HepG2 (cell line): ENCODE measurements at regions not wholly inside any gene's neighbourhood (a gene's known extent, or its start where the extent isn't known, plus 50 kb on each side); places are given as distances from the start of the nearest gene placed in this dataset.

Experiments used
- ATAC-seq: fragments of 200-7000 bp; cut with Tn5 transposase; 3 replicates; pipeline ENCODE4 v1.9.1; 2020; ENCODE audit warnings: mild to moderate bottlenecking, moderate library complexity
- BruUV-seq: library from RNA; stranded (reverse); fragments of 400-500 nt; replicated peaks from 2 replicates; lab custom pipeline; 2021; lab: Mats Ljungman, UMichigan
- CTCF ChIA-PET: fragments of 300-600 bp; formaldehyde crosslinking; extraction: SDS; loops from one replicate; lab custom pipeline; 2021; ENCODE audit warnings: low total read pairs, inconsistent platforms, low intra/inter-chr PET ratio; lab: Yijun Ruan, JAX
- POLR2A ChIA-PET: fragments of 350-600 bp; sonication (Branson Sonifier 250); formaldehyde crosslinking; loops from one replicate; lab custom pipeline; 2020; ENCODE audit warnings: antibody characterized with exemption, inconsistent platforms; lab: Yijun Ruan, JAX
- DNase-seq: peaks from one replicate; pipeline ENCODE4 v3.0.0-alpha.2; 2015; ENCODE audit warnings: low spot score
- FAIRE-seq: peaks from 3 replicates; lab custom pipeline; 2011; peaks lifted over from hg19 to GRCh38; lab: Jason Lieb, UNC
- H2AFZ ChIP-seq: one replicate; pipeline ENCODE4 v1.6.1; 2011; ENCODE audit warnings: low read length, inconsistent platforms
- H3K27ac ChIP-seq: fragments of 300-600 bp; 3 replicates; pipeline ENCODE4 v1.8.0; 2011; ENCODE audit warnings: mixed run types, mild to moderate bottlenecking, mixed read lengths, low read length, inconsistent platforms; ENCODE audit not compliant: insufficient read depth; ENCODE audit errors: extremely low read length
- H3K27me3 ChIP-seq, 2 experiments: fragments of 200-600 bp in 1 of 2; 2 replicates in 1 of 2; 3 replicates in 1 of 2; pipeline versions ENCODE4 v1.6.0 to v1.8.0; 2011; ENCODE audit warnings: low read length in 2 of 2, mild to moderate bottlenecking in 2 of 2, moderate library complexity in 2 of 2, inconsistent platforms in 1 of 2; ENCODE audit not compliant: insufficient read depth in 2 of 2, control insufficient read depth in 1 of 2
- H3K36me3 ChIP-seq, 2 experiments: fragments of 200-600 bp in 1 of 2; replicated peaks in 1 of 2; 2 replicates in 1 of 2; 3 replicates in 1 of 2; pipeline versions ENCODE4 v1.5.1 to v1.8.0; 2011; ENCODE audit warnings: low read length in 2 of 2, inconsistent platforms in 1 of 2; ENCODE audit not compliant: insufficient read depth in 2 of 2, control insufficient read depth in 1 of 2
- H3K4me1 ChIP-seq: 2 replicates; pipeline ENCODE4 v1.5.1; 2012; ENCODE audit warnings: low read length, inconsistent platforms; ENCODE audit not compliant: insufficient read depth
- H3K4me2 ChIP-seq: 2 replicates; pipeline ENCODE4 v1.6.0; 2011; ENCODE audit warnings: low read depth, low read length, inconsistent platforms
- H3K4me3 ChIP-seq, 3 experiments: fragments of 200-600 bp in 1 of 3; sonication (generic), shearing (Covaris generic) in 1 of 3; replicated peaks in 1 of 3; 2 replicates each; pipeline ENCODE4 v1.5.1; 2011 to 2016; ENCODE audit warnings: low read length in 3 of 3, inconsistent platforms in 2 of 3, low read depth in 2 of 3, mild to moderate bottlenecking in 2 of 3, control low read depth in 1 of 3, mixed read lengths in 1 of 3; ENCODE audit not compliant: insufficient read depth in 1 of 3
- H3K79me2 ChIP-seq: one replicate; pipeline ENCODE4 v1.6.1; 2011; ENCODE audit warnings: low read length, inconsistent platforms; ENCODE audit not compliant: insufficient read depth
- H3K9ac ChIP-seq: 2 replicates; pipeline ENCODE4 v1.6.0; 2011; ENCODE audit warnings: mild to moderate bottlenecking, low read depth, low read length, inconsistent platforms; ENCODE audit not compliant: insufficient read depth
- H3K9me3 ChIP-seq: 2 replicates; pipeline ENCODE4 v1.5.1; 2012; ENCODE audit warnings: mild to moderate bottlenecking, low read length
- H4K20me1 ChIP-seq: 2 replicates; pipeline ENCODE4 v1.6.0; 2011; ENCODE audit warnings: inconsistent platforms, mild to moderate bottlenecking, low read length, moderate library complexity; ENCODE audit not compliant: insufficient read depth
- BCL6 ChIP-seq: IDR thresholded peaks from 2 replicates; pipeline ENCODE4 v1.6.1; 2016; ENCODE audit warnings: missing genetic modification reagents, missing compliant biosample characterization
- PHB2 ChIP-seq: fragments of 450-650 bp; IDR thresholded peaks from 2 replicates; pipeline ENCODE4 v1.6.1; 2018; ENCODE audit not compliant: partially characterized antibody
- SKI ChIP-seq: fragments of 450-650 bp; IDR thresholded peaks from one replicate; pipeline ENCODE4 v1.6.1; 2018; ENCODE audit warnings: mild to moderate bottlenecking; ENCODE audit not compliant: partially characterized antibody
- SP4 ChIP-seq: sonication (generic); formaldehyde crosslinking; IDR thresholded peaks from 2 replicates; pipeline ENCODE4 v1.8.1; 2023; ENCODE audit warnings: mild to moderate bottlenecking, missing genetic modification reagents
- STAT6 ChIP-seq: sonication (generic); formaldehyde crosslinking; IDR thresholded peaks from 2 replicates; pipeline ENCODE4 v1.4.0; 2020; ENCODE audit warnings: missing genetic modification reagents, mild to moderate bottlenecking, borderline replicate concordance
- ZKSCAN8 ChIP-seq: IDR thresholded peaks from 2 replicates; pipeline ENCODE4 v1.6.1; 2016; ENCODE audit warnings: borderline replicate concordance, missing genetic modification reagents, missing compliant biosample characterization
- ZNF460 ChIP-seq: sonication (generic); formaldehyde crosslinking; IDR thresholded peaks from 2 replicates; pipeline ENCODE4 v1.5.1; 2020; ENCODE audit warnings: missing genetic modification reagents, mild to moderate bottlenecking, borderline replicate concordance
- ZNF747 ChIP-seq: sonication (generic); formaldehyde crosslinking; IDR thresholded peaks from 2 replicates; pipeline ENCODE4 v1.8.1; 2023; ENCODE audit warnings: missing genetic modification reagents, mild to moderate bottlenecking, borderline replicate concordance
- ZSCAN21 ChIP-seq: sonication (generic); formaldehyde crosslinking; IDR thresholded peaks from 2 replicates; pipeline ENCODE4 v1.8.0; 2022; ENCODE audit warnings: mild to moderate bottlenecking, missing genetic modification reagents, moderate library complexity, borderline replicate concordance
- ZSCAN9 ChIP-seq: IDR thresholded peaks from 2 replicates; pipeline ENCODE4 v1.6.1; 2016; ENCODE audit warnings: borderline replicate concordance
- WGBS: methylation state at CpG from one replicate; pipeline ENCODE4 v1.1.6; 2017; ENCODE audit warnings: low lambda C conversion rate; 5-methylcytosine and 5-hydroxymethylcytosine counted together
- in situ Hi-C: cut with HindIII; loops from 2 replicates; pipeline ENCODE4 v1.10.0; 2017; ENCODE audit warnings: low pct_unique_long_range_greater_than_20kb; ENCODE audit not compliant: extremely low pct_ligation_motif_present
- intact Hi-C: fragments of 100-400 bp; cut with micrococcal nuclease; formaldehyde crosslinking; loops from one replicate; pipeline ENCODE4 v1.10.0; 2022; ENCODE audit not compliant: unreplicated experiment

- Histone ChIP-seq H2AFZ (no peak overlapping the region), H3K27ac (no peak overlapping the region), H3K9me3 (peaks cover 48% of the 10 kb centered on the region), H3K4me1 (no peaks in the 10 kb centered on the region; the same call in 1 of the 2 replicates), H3K4me3 (no peak overlapping the region), H3K27me3 (no peaks in the 10 kb centered on the region), H3K36me3 (no peaks in the 10 kb centered on the region), H4K20me1 (no peaks in the 10 kb centered on the region), H3K4me2 (no peak overlapping the region), H3K79me2 (no peaks in the 10 kb centered on the region), H3K9ac (no peak overlapping the region)
- POLR2A ChIA-PET, result no interaction called here
- ATAC-seq (no peak), FAIRE-seq (no peak), DNase-seq (no peak)
- BruUV-seq, result no TSS peak
- TF ChIP-seq ZSCAN9 (CRISPR knock-in tag) (no peak), STAT6 (no peak), ZNF747 (CRISPR knock-in tag) (no peak)
- in situ Hi-C loops (no loop called here), intact Hi-C loops (no loop called here)
- CTCF ChIA-PET, result no interaction called here
- WGBS, result 25% methylated on average over 8 of the region's 12 CpGs
Measured at GRCh38 chr10:107919626-107920235, 755.2 kb upstream of the SORCS1 start.

- ATAC-seq (no peak), DNase-seq (no peak), FAIRE-seq (no peak)
- CTCF ChIA-PET, result no interaction called here
- in situ Hi-C loops (no loop called here), intact Hi-C loops (no loop called here)
- peaks cover 47% of the 10 kb centered on the region for H3K9me3 ChIP-seq
- H3K27ac ChIP-seq, result no peak overlapping the region
- no peak overlapping the region for H3K9ac ChIP-seq
- H4K20me1 ChIP-seq, result no peaks in the 10 kb centered on the region
- POLR2A ChIA-PET, result no interaction called here
- no peaks in the 10 kb centered on the region for H3K27me3 ChIP-seq
- BruUV-seq, result no TSS peak
- H3K4me3 ChIP-seq, result no peak overlapping the region
- TF ChIP-seq SP4 (CRISPR knock-in tag), result no peak
- TF ChIP-seq ZKSCAN8, result no peak
- TF ChIP-seq ZNF460 (CRISPR knock-in tag), result no peak
- no peak for TF ChIP-seq SKI
- no peak for TF ChIP-seq BCL6 (CRISPR knock-in tag)
- no peak for TF ChIP-seq ZSCAN21 (CRISPR knock-in tag)
- no peak for TF ChIP-seq PHB2
- H3K4me2 ChIP-seq, result no peak overlapping the region
- no peaks in the 10 kb centered on the region; the same call in 1 of the 2 replicates for H3K4me1 ChIP-seq
- no peak overlapping the region for H2AFZ ChIP-seq
- WGBS, result 46% methylated on average over 3 of the region's 4 CpGs
- H3K36me3 ChIP-seq, result no peaks in the 10 kb centered on the region
- no peaks in the 10 kb centered on the region for H3K79me2 ChIP-seq
Measured at GRCh38 chr10:107918171-107918570, 753.7 kb upstream of the SORCS1 start.
